NT2/D1 (cell line): ENCODE measurements at regions not wholly inside any gene's neighbourhood (a gene's known extent, or its start where the extent isn't known, plus 50 kb on each side); places are given as distances from the start of the nearest gene placed in this dataset.

ENCODE experiments used
- YY1 ChIP-seq: IDR thresholded peaks from 2 replicates; pipeline ENCODE4 v1.6.1; 2011; ENCODE audit not compliant: insufficient read length, insufficient read depth
- ZNF274 ChIP-seq: IDR thresholded peaks from 2 replicates; pipeline ENCODE4 v1.6.1; 2011; ENCODE audit warnings: mild to moderate bottlenecking, low read depth, low read length

GRCh38 chr17:14725729-14726128 is 424.8 kb downstream of the HS3ST3B1 start:
- TF ChIP-seq ZNF274 (no peak), YY1 (no peak)
